IPS DF 6.9 (cell line): ENCODE measurements at regions not wholly inside any gene's neighbourhood (a gene's known extent, or its start where the extent isn't known, plus 50 kb on each side); places are given as distances from the start of the nearest gene placed in this dataset.

Experiments
- DNase-seq: peaks from one replicate; pipeline ENCODE4 v3.0.0-alpha.2; 2013; ENCODE audit warnings: low read depth, low spot score
- H3K27ac ChIP-seq: one replicate; pipeline ENCODE4 v1.5.1; 2013; ENCODE audit warnings: low read length, control low read depth
- H3K27me3 ChIP-seq: 2 replicates; pipeline ENCODE4 v1.6.1; 2013; ENCODE audit warnings: mild to moderate bottlenecking, low read length; ENCODE audit not compliant: control insufficient read depth, insufficient read depth
- H3K36me3 ChIP-seq: 2 replicates; pipeline ENCODE4 v1.6.1; 2013; ENCODE audit warnings: low read length; ENCODE audit not compliant: control insufficient read depth, insufficient read depth
- H3K4me1 ChIP-seq: 2 replicates; pipeline ENCODE4 v1.6.1; 2013; ENCODE audit warnings: low read length; ENCODE audit not compliant: control insufficient read depth, insufficient read depth
- H3K4me3 ChIP-seq: 2 replicates; pipeline ENCODE4 v1.5.1; 2013; ENCODE audit warnings: mild to moderate bottlenecking, low read length
- H3K9me3 ChIP-seq: 2 replicates; pipeline ENCODE4 v1.6.1; 2013; ENCODE audit warnings: low read length, inconsistent platforms; ENCODE audit not compliant: control insufficient read depth, insufficient read depth
- WGBS: extraction: QIAGEN DNeasy Blood & Tissue Kit; methylation state at CpG from one replicate; pipeline ENCODE4 v1.1.7; 2013; ENCODE audit warnings: mixed read lengths, missing lambda C conversion rate; ENCODE audit not compliant: insufficient read length, insufficient coverage; 5-methylcytosine and 5-hydroxymethylcytosine counted together

GRCh38 chr19:30927705-30928104 is 421.5 kb downstream of the TSHZ3 start:
- no peaks in the 10 kb centered on the region; the same call in 1 of the 2 replicates for H3K4me1 ChIP-seq
- no CpG with 5 or more reads among the region's 6 CpGs for WGBS
- H3K9me3 ChIP-seq: no peaks in the 10 kb centered on the region
- no peaks in the 10 kb centered on the region for H3K27me3 ChIP-seq
- H3K27ac ChIP-seq: no peak overlapping the region
- no peak for DNase-seq
- H3K4me3 ChIP-seq: no peak overlapping the region
- no peaks in the 10 kb centered on the region for H3K36me3 ChIP-seq

GRCh38 chr19:30924670-30925069 is 424.6 kb downstream of the TSHZ3 start:
- Histone ChIP-seq H3K27me3 (no peaks in the 10 kb centered on the region), H3K4me1 (peaks cover 3% of the 10 kb centered on the region; the same call in 1 of the 2 replicates), H3K36me3 (no peaks in the 10 kb centered on the region), H3K4me3 (no peak overlapping the region), H3K9me3 (no peaks in the 10 kb centered on the region), H3K27ac (no peak overlapping the region)
- no CpG with 5 or more reads among the region's 11 CpGs for WGBS
- no peak for DNase-seq

- no peaks in the 10 kb centered on the region for H3K9me3 ChIP-seq
- no CpG with 5 or more reads among the region's 11 CpGs for WGBS
- H3K36me3 ChIP-seq: no peaks in the 10 kb centered on the region
Measured at GRCh38 chr19:30924069-30924636, 425.1 kb downstream of the TSHZ3 start.

GRCh38 chr19:30923621-30924020 is 425.6 kb downstream of the TSHZ3 start:
- Histone ChIP-seq H3K27me3 (no peaks in the 10 kb centered on the region), H3K4me3 (no peak overlapping the region), H3K4me1 (peaks cover 3% of the 10 kb centered on the region; the same call in 1 of the 2 replicates), H3K27ac (no peak overlapping the region), H3K36me3 (no peaks in the 10 kb centered on the region), H3K9me3 (no peaks in the 10 kb centered on the region)
- WGBS: no CpG with 5 or more reads among the region's 4 CpGs
- no peak for DNase-seq

More at GRCh38 chr19:30924069-30924636, 425.1 kb downstream of the TSHZ3 start:
- no peak for DNase-seq
- Histone ChIP-seq H3K27me3 (no peaks in the 10 kb centered on the region), H3K27ac (no peak overlapping the region), H3K4me3 (no peak overlapping the region), H3K4me1 (peaks cover 3% of the 10 kb centered on the region; the same call in 1 of the 2 replicates)

GRCh38 chr19:30923096-30923495 is 426.1 kb downstream of the TSHZ3 start:
- no CpG with 5 or more reads among the region's 4 CpGs for WGBS
- Histone ChIP-seq H3K36me3 (no peaks in the 10 kb centered on the region), H3K27me3 (no peaks in the 10 kb centered on the region), H3K4me3 (no peak overlapping the region), H3K9me3 (no peaks in the 10 kb centered on the region), H3K4me1 (peaks cover 3% of the 10 kb centered on the region; the same call in 1 of the 2 replicates), H3K27ac (no peak overlapping the region)
- no peak for DNase-seq

- H3K4me3 ChIP-seq: no peak overlapping the region
- no CpG with 5 or more reads among the region's 11 CpGs for WGBS
- no peak for DNase-seq
- no peaks in the 10 kb centered on the region for H3K36me3 ChIP-seq
- H3K27ac ChIP-seq: no peak overlapping the region
- H3K9me3 ChIP-seq: no peaks in the 10 kb centered on the region
- H3K4me1 ChIP-seq: peaks cover 3% of the 10 kb centered on the region; the same call in 1 of the 2 replicates
- H3K27me3 ChIP-seq: no peaks in the 10 kb centered on the region
Measured at GRCh38 chr19:30920222-30920621, 429.0 kb downstream of the TSHZ3 start.

- no peaks in the 10 kb centered on the region for H3K9me3 ChIP-seq
- no CpG with 5 or more reads among the region's 1 CpG for WGBS
- H3K27me3 ChIP-seq: no peaks in the 10 kb centered on the region
- DNase-seq: no peak
- H3K4me1 ChIP-seq: peaks cover 3% of the 10 kb centered on the region; the same call in 1 of the 2 replicates
- no peak overlapping the region for H3K4me3 ChIP-seq
- no peaks in the 10 kb centered on the region for H3K36me3 ChIP-seq
- H3K27ac ChIP-seq: no peak overlapping the region
Measured at GRCh38 chr19:30919737-30920136, 429.5 kb downstream of the TSHZ3 start.

GRCh38 chr19:30916238-30916637 is 433.0 kb downstream of the TSHZ3 start:
- H3K36me3 ChIP-seq: no peaks in the 10 kb centered on the region
- no CpG with 5 or more reads among the region's 9 CpGs for WGBS
- no peaks in the 10 kb centered on the region for H3K9me3 ChIP-seq
- no peak for DNase-seq
- H3K4me3 ChIP-seq: no peak overlapping the region
- H3K27ac ChIP-seq: no peak overlapping the region
- peaks cover 3% of the 10 kb centered on the region; the same call in 1 of the 2 replicates for H3K4me1 ChIP-seq
- no peaks in the 10 kb centered on the region for H3K27me3 ChIP-seq

GRCh38 chr19:30911491-30911890 is 437.7 kb downstream of the TSHZ3 start:
- H3K4me3 ChIP-seq: no peak overlapping the region
- no peak overlapping the region for H3K27ac ChIP-seq
- H3K36me3 ChIP-seq: no peaks in the 10 kb centered on the region
- no peaks in the 10 kb centered on the region; the same call in 1 of the 2 replicates for H3K4me1 ChIP-seq
- H3K27me3 ChIP-seq: no peaks in the 10 kb centered on the region
- H3K9me3 ChIP-seq: no peaks in the 10 kb centered on the region
- DNase-seq: no peak
- no CpG with 5 or more reads among the region's 3 CpGs for WGBS

GRCh38 chr19:30910485-30911240 is 438.6 kb downstream of the TSHZ3 start:
- no peak for DNase-seq
- Histone ChIP-seq H3K4me3 (no peak overlapping the region), H3K9me3 (no peaks in the 10 kb centered on the region), H3K4me1 (no peaks in the 10 kb centered on the region; the same call in 1 of the 2 replicates), H3K27me3 (no peaks in the 10 kb centered on the region), H3K36me3 (no peaks in the 10 kb centered on the region), H3K27ac (no peak overlapping the region)
- WGBS: no CpG with 5 or more reads among the region's 16 CpGs
